ENCODE measurements at regions not wholly inside any gene's neighbourhood (a gene's known extent, or its start where the extent isn't known, plus 50 kb on each side); places are given as distances from the start of the nearest gene placed in this dataset.
A peak's percentile ranks its signal among the peaks of the same experiment; 100 is the strongest.

DNA sequence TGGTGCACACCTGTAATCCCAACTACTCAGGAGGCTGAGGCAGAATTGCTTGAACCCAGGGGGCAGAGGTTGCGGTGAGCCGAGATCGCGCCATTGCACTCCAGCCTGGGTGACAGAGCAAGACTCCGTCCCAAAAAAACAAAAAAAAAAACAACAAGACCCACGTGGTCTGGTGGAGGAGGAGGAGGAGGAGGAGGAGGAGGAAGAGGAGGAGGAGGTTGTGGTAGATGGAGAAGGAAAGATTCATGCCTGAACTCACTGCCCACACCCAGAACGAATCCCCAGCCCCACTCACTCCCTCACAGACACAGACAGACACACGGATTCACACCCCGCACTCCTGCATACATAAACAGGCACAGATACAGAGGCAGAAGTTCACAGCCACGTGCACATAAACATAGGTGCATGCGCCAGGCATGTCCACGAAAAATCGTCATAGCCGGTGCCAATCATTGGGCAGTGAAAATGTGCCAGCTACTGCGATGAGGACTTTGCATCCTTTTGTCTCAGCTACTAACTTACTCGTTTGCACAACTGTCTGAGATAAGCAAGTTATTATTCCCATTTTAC lies 138.5 kb downstream of the WSCD1 start:
- no peak for DNase-seq

DNA sequence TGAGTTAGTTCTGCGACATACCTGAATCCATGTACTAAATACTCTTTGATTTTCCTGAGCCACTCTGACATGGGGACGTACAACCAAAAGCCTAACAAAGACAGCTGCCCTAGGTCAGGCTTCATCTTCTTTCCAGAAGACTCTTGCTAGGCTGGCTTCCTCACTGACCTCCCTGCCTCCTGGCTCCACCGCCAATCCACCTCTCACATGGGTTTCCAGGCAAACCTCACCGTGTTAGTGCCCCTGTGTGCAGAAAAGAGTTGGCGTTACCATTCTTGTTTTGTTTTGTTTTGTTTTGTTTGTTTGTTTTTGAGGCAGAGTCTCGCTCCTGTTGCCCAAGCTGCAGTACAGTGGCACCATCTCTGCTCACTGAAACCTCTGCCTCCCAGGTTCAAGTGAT lies 135.3 kb downstream of the WSCD1 start:
- no peak for DNase-seq

DNA sequence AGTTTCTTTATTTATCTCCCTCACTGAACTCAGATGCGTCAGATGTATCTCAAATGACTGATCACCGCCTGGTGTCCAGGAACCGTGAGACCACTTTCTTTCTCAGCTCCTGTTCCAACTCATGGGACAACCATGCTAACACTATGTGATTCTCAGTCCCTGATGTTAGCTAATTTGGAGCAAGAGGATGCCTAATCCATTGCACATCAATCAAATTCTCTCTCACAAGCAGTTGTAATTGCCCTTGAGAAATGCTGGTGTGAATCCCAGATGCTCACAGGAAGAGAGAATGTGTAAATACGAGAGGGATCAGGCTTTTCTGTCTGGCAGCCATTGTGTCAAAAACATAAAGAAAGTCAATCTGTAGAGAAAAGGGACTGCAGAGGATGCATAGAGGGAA lies 134.9 kb downstream of the WSCD1 start:
- no peak for DNase-seq

DNA sequence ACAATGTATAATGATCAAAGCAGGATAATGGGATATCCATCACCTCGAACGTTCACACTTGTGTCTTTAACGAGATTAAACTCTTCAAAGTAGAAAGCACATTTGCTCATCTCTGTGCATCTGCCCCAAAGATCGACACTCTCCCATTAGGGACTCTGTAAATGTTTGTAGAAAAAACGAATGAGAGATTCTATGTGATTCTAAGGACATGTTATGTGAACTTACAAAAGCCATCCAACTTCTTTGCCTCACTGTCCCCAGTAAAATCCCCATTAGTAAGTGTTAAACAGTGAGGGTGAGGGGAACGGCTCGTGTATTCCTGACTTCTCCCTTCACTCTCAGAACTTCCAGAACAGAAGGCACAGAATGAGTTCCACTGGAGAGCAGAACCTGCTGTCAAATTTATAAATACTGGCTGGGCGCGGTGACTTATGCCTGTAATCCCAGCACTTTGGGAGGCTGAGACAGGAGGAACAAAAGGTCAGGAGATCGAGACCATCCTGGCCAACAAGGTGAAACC lies 134.1 kb downstream of the WSCD1 start:
- no peak for DNase-seq

DNA sequence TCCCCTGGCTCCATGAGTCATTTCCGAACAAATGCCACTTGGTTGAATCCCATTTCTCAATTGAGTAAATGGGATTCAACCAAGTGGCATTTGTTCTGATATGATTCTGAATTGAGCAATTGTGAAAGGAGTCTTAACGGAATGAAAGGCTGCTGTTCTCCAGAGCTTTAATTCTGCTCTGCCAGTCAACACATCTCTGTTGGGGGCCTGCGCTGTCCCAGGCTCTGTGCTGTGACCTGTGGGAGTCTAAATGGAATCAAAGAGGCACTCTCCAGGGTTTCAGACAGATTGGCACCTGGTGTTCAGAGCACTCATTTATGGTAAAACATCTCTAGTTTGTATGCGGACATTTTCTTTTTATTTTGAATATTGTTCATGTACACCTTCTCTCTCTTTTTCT lies 126.2 kb downstream of the WSCD1 start:
- no peak for DNase-seq

DNA sequence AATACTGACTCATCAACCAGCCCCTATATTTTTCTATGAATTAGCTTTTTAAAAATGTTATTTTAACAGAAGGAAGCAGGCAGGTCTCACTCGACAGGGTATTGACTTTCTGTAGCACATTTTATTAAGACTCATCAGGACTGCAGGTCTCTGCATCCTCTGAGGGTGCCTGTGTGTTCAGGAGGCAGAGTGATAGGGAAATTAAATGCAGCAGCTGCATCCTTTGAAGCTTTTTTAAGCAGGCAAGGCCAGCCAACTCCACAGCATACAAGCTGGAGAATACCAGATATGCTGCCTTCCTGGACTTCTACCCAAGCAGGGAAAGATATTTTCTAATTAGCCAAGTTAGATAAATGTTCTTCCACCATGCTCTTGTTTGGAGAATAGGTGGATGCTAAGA lies 124.9 kb downstream of the WSCD1 start:
- DNase-seq = no peak

DNA sequence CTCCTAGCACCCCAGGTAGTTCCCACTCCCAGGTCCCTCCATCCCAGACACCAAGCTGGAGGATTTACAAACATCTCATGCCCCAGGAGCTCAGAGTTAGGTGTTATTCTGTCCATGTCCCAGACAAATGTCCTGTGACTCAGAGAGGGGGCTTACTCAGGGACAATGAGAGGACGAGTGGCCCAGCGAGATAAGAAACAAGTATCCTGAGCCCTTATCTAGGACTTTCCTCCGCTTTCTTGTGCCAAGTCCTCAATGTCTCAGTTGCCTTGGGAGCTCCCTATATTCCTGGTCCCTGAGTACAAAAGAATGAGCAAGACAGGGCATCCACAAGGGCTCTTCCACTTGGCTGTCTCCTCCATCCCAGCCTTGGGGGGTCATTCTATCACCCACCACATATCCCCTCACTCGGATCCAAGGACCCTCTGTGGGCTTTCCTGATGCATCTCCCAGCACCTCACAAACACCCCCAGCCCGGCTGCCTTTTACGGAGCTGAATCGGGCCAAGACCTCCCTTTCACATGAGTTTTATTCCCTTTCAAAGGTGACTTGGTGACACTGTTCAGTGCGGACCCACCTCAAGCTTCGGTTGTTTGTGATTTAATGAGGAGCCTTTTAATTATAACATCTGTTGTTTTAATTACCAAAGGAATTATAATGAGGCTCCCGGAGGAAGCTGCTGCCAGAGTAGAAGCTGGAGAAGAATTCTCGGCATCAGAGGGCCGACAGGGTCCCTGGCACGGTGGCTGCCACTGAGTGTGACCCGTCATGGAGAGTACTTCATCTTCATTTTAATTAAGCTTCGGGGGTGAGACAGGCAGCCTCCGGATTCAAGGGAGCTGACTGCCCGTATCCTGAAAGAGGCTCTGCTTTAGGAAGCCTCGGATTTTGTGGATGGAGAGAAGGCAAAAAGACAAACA lies 121.5 kb downstream of the WSCD1 start:
- DNase-seq = no peak

DNA sequence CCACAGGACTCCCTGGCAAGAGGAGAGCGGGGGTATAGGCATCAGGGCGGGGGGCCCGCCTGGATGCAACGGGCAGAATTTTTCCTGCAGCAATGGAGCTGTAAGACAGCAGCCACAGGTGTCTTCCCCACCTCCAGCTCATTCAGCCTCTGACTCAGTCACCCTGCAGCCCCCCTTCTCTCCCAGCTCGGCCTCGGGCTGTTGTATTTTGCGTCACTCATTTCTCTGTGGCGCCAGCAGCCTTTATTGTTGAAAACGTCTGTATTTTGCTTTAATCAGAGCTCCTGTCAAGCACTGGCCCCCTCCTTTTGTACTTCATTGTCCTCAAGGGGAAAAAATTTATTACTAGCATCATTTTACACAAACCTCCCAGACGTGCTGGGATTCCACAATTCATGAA lies 117.7 kb downstream of the WSCD1 start:
- DNase-seq = no peak

DNA sequence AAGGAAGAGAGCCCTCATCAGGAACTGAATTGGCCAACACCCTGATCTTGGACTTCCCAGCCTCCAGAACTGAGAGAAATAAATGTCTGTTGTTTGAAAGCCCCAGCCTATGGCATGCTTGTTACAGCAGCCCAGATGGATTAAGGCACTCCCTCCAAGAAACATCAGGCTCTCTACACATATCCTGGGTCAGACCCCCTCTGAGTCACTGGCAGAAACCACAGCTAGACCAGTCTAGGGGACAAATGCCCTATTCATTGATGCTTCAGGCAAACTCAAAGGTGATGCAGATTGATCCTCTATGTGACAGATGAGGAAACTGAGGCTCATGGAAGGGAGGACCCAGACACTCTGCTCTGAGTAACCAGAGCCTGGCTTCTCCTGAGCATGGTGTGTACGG lies 116.8 kb downstream of the WSCD1 start:
- no peak for DNase-seq

DNA sequence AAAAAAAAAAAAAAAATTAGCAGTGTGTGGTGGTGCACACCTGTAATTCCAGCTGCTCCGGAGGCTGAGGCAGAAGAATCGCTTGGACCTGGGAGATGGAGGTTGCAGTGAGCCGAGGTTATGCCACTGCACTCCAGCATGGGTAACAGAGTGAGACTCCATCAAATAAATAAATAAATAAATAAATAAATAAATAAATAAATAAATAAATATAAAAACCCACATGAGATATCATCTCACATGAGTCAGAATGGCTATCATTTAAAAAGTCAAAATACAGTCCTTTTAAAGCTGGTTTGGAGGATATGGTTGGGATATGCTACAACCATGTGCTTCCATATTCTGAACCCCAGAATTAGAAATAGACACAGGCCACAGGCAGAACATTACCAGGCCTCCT lies 114.3 kb downstream of the WSCD1 start:
- DNase-seq = no peak

DNA sequence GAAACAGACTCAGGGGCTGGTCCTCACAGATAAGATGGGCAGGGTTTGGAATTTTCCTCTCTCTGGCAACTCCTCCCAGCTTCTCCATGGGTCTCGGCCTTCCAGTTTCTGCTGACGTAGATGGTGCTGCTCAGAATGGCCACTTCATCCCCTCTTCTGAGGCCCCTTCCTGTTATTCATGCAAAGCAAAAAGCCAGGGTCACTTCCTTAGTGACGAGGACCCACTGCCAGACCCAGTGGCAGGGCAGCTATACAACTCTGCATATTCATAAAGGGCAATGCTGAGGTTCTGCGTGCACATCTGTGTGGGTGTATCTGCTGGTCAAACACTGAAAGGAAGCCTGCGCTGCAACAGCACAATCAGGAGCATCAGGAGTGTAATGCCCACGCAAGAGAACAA lies 108.8 kb downstream of the WSCD1 start:
- DNase-seq = peak; percentile 25

DNA sequence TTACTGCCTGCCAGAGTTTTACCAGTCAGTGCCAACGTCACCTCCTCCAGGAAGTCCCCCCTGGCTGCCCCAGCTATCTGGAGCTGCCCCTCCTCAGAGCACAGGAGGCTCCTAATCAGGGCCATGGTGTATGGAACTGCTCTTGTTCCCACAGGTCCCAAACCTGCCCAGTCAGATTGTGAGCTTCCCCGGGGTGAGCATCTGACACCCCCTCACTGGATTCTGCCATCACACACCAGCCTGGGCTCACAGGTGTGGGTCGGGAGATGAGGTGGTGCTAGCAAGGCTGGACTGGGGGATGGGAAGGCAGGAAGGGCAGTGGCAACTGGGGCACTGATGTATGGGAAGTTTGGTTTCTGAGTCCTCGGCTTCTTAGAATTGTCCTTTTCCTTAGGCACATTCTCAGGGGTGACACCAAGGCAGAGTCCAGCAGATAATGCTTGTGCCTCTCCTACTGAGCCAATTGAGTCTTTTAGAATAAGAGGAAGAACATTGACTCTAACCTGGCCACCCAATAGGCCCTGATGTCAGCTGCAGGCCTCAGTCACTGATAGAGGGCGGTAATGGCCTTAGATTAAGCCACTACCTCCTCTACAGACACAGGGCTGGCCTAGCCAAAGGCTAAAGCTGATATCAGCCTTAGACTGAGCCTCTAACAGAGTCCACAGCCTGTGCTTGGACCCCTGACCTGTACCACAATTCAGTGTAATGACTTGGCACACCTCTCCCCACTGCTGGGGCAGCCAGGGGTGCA lies 107.9 kb downstream of the WSCD1 start:
- DNase-seq = no peak
